K562 (cell line): ENCODE measurements at regions not wholly inside any gene's neighbourhood (a gene's known extent, or its start where the extent isn't known, plus 50 kb on each side); places are given as distances from the start of the nearest gene placed in this dataset.

Experiments used
- CAMTA2 ChIP-seq: fragments of 250-450 bp; sonication (Bioruptor Pico); conservative IDR thresholded peaks from 2 replicates; pipeline ENCODE4 v1.5.1; 2022
- CTBP1 ChIP-seq: fragments of 450-650 bp; IDR thresholded peaks from 2 replicates; pipeline ENCODE4 v1.6.1; 2016; ENCODE audit warnings: borderline replicate concordance
- KAT2B ChIP-seq: IDR thresholded peaks from one replicate; pipeline ENCODE4 v1.6.1; 2012; ENCODE audit warnings: low read depth, mild to moderate bottlenecking, control low read depth, inconsistent platforms, low read length, moderate library complexity
- SMC3 ChIP-seq: conservative IDR thresholded peaks from 2 replicates; pipeline ENCODE4 v1.6.1; 2011; ENCODE audit warnings: low read depth, low read length, improper control_type of control experiment; ENCODE audit not compliant: insufficient read depth

DNA sequence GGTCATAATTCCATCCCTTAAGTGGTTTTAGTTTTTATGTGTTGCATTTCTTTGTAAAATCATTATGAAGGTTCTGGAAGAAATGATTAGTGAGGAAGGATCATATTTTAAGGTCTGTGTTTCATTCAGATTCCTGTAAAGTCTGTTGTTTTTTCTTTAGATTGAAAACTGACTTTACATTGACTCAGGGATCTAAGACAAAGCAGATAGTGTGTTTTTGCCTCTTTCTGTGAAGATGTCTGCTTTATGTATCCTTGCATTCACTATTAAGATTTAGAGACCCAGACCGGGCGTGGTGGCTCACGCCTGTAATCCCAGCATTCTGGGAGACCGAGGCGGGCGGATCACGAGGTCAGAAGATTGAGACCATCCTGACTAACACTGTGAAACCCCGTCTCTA, 225.7 kb downstream of the SAMD5 start:
- TF ChIP-seq CAMTA2 (CRISPR knock-in tag) (no peak), KAT2B (no peak), SMC3 (no peak), CTBP1 (no peak)
